ENCODE measurements at regions not wholly inside any gene's neighbourhood (a gene's known extent, or its start where the extent isn't known, plus 50 kb on each side); places are given as distances from the start of the nearest gene placed in this dataset.
"Not testable (repeated sequence)": the region's sequence is repeated elsewhere in the genome, so short reads cannot be mapped to it uniquely, and the experiment has no call there.

DNA sequence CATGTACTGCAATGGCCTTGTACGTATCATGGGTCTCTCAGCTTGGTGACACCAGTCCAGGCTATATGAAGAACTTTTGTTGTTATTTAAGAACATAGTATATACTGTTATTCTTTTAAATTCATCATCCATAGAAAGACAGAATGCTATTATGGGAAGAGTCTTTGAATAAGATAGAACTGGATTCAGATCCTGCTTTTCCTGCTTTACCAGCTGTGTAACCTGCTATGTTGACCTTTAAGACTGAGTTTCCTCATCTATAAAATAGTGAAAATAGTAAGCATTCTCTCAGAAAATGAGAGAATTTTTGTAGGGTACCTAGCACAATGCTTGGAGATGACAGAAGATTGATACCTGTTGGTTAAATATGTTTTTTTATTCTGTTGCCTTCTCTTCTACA lies 204.1 kb upstream of the TBL1XR1 start:
- no peak overlapping the region for H3K4me3 ChIP-seq (ENCODE audit: low read depth, low read length)
- no peak for DNase-seq (ENCODE audit: low read depth)
- TF ChIP-seq, protein P1, sequence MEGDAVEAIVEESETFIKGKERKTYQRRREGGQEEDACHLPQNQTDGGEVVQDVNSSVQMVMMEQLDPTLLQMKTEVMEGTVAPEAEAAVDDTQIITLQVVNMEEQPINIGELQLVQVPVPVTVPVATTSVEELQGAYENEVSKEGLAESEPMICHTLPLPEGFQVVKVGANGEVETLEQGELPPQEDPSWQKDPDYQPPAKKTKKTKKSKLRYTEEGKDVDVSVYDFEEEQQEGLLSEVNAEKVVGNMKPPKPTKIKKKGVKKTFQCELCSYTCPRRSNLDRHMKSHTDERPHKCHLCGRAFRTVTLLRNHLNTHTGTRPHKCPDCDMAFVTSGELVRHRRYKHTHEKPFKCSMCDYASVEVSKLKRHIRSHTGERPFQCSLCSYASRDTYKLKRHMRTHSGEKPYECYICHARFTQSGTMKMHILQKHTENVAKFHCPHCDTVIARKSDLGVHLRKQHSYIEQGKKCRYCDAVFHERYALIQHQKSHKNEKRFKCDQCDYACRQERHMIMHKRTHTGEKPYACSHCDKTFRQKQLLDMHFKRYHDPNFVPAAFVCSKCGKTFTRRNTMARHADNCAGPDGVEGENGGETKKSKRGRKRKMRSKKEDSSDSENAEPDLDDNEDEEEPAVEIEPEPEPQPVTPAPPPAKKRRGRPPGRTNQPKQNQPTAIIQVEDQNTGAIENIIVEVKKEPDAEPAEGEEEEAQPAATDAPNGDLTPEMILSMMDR (IDR thresholded peaks at IDR 0.05; ENCODE audit: insufficient read depth, low read depth, low read length): no peak

DNA sequence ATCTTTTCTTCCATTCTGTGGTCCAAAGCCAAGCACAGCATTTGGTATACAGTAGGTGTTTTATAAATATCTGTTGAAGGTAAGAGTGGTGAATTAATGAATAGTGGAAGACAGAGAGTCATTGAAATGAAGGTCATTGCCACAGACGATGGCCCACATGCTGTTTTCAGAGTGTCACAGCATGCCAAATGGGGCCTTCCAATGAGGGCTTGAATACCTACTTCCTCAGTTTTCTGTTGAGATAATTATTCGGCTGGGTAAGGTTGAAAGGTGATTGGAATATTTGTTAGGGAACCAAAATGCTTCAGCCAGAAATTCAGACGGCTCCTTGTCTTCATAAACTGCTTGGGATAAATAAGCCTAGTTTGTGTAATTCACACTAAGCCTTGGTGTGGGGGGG lies 205.3 kb upstream of the TBL1XR1 start:
- H3K4me3 ChIP-seq (ENCODE audit: low read depth, low read length): no peak overlapping the region
- TF ChIP-seq, protein P1 (IDR thresholded peaks at IDR 0.05; ENCODE audit: insufficient read depth, low read depth, low read length): no peak
- DNase-seq (ENCODE audit: low read depth): no peak

DNA sequence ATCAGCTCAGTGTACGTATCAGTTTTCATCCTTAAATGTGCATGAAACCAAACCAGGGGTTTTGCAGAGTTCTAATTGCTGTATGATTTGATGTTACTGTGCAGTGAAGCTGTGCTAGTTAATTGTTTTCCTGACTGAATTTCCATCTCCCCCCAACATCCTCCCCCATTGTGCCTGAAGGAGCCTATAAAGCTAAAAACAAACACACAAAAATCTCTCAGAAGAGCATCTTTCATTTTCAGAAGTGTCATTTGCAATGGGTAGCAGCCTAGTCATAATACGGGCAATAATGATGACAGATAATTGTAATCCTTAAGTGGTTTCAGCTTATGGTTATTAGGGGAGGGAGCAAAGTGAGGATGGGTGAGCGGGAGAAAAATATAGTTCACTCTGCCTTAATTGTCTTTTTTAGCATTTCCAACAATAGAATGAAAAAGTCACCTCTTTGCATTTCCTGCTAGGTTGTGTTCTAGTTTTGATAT lies 207.9 kb upstream of the TBL1XR1 start:
- no peak overlapping the region for H3K4me3 ChIP-seq (ENCODE audit: low read depth, low read length)
- TF ChIP-seq, protein P1 (IDR thresholded peaks at IDR 0.05; ENCODE audit: insufficient read depth, low read depth, low read length): no peak
- no peak for DNase-seq (ENCODE audit: low read depth)

DNA sequence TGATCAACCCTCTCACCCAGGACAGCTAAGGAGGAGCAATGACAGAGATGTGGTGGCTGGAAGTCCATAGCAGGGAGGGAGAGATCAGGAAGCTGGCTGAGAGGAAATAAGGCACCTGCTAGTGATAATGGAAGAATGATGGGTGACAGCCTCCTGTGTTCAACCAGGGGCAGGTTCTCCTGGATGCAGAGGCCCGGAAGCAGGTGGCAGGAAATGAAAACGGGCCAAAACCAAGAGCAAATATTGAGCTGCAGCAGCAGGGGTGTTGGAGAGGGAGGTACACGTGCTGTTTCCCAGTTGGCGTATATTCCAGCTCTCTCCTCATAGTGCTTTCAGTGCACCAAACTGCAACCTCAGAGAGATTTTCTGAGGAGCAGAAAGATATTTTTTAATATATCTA lies 213.4 kb upstream of the TBL1XR1 start:
- no peak overlapping the region for H3K4me3 ChIP-seq (ENCODE audit: low read depth, low read length)
- TF ChIP-seq, protein P1 (IDR thresholded peaks at IDR 0.05; ENCODE audit: insufficient read depth, low read depth, low read length): no peak
- DNase-seq (ENCODE audit: low read depth): no peak

DNA sequence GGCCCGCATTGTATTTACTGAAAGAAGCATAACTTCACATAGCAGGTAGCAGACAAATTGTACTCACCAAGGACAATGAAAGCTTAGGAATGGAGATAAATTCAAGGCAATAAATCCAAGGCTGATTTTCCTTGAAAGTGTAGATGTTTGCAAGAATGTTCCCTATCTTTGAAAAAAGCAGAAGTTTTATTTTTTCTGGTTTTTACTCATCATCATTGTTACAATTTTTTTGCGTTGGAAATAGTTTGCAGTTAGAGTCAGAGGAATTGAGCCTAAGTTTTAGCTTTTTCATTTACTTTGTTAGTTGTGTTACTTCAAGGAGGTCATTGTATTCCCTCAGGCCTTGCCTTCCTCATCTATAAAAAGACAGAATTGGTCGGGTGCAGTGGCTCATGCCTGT lies 213.9 kb upstream of the TBL1XR1 start:
- H3K4me3 ChIP-seq (ENCODE audit: low read depth, low read length): no peak overlapping the region
- no peak for DNase-seq (ENCODE audit: low read depth)
- TF ChIP-seq, protein P1 (IDR thresholded peaks at IDR 0.05; ENCODE audit: insufficient read depth, low read depth, low read length): no peak

DNA sequence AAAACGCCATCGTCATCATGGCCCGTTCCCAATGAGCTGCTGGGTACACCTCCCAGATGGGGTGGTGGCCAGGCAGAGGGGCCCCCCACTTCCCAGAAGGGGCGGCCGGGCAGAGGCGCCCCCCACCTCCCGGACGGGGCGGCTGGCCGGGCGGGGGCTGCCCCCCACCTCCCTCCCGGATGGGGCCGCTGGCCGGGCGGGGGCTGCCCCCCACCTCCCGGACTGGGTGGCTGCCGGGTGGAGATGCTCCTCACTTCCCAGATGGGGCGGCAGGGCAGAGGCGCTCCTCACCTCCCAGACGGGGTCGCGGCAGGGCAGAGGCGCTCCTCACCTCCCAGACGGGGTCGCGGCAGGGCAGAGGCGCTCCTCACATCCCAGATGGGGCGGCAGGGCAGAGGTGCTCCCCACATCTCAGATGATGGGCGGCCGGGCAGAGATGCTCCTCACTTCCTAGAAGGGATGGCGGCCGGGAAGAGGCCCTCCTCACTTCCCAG lies 215.4 kb upstream of the TBL1XR1 start:
- not testable (repeated sequence) for H3K4me3 ChIP-seq (ENCODE audit: low read depth, low read length); DNase-seq (ENCODE audit: low read depth)

DNA sequence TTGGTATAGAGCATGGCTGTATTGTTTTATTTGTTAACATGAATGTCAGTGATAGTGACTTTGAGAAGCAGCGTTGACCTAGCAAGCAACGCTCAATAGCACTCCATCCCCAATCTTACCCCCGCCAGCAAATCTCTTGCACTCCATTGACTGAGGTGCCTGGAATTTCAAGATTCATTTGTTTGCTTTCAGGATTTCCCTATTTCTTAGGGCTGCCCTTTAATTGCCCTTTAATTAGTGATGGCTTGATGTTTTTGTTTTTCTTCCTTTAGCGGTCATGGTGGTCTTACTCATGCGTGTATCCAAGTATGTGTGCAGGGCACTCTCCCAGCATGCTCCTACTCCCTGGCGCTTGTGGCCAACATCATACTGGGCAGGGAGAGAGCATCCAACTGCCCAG lies 216.8 kb upstream of the TBL1XR1 start:
- TF ChIP-seq, protein P1 (IDR thresholded peaks at IDR 0.05; ENCODE audit: insufficient read depth, low read depth, low read length): no peak
- DNase-seq (ENCODE audit: low read depth): no peak

More for the DNA sequence above, 216.8 kb upstream of the TBL1XR1 start:
- no peak overlapping the region for H3K4me3 ChIP-seq (ENCODE audit: low read depth, low read length)
